GM23338 (cell line): ENCODE measurements at regions not wholly inside any gene's neighbourhood (a gene's known extent, or its start where the extent isn't known, plus 50 kb on each side); places are given as distances from the start of the nearest gene placed in this dataset.
"Not testable (repeated sequence)": the region's sequence is repeated elsewhere in the genome, so short reads cannot be mapped to it uniquely, and the experiment has no call there.

Source experiments
- ATAC-seq: fragments of 200-7000 bp; cut with Tn5 transposase; 3 replicates; pipeline ENCODE4 v1.9.1; 2020
- DNase-seq: peaks from one replicate; pipeline ENCODE4 v3.0.0-alpha.2; 2015; ENCODE audit warnings: low spot score
- H2AFZ ChIP-seq: fragments of 200-600 bp; sonication (generic); 2 replicates; pipeline ENCODE4 v1.8.0; 2016; ENCODE audit warnings: antibody characterized with exemption, mild to moderate bottlenecking, moderate library complexity
- H3F3A ChIP-seq: fragments of 200-600 bp; sonication (generic); replicated peaks from 2 replicates; pipeline ENCODE4 v1.8.0; 2017; ENCODE audit warnings: antibody characterized with exemption, mixed run types, low read depth
- H3K27ac ChIP-seq: fragments of 200-600 bp; sonication (generic); 2 replicates; pipeline ENCODE4 v1.6.1; 2016; ENCODE audit warnings: low read depth
- H3K27me3 ChIP-seq: fragments of 200-600 bp; sonication (generic); 2 replicates; pipeline ENCODE4 v1.8.0; 2016; ENCODE audit warnings: mild to moderate bottlenecking, mixed run types, moderate library complexity; ENCODE audit not compliant: insufficient read depth
- H3K36me3 ChIP-seq: fragments of 200-600 bp; sonication (generic); 2 replicates; pipeline ENCODE4 v1.8.0; 2016; ENCODE audit warnings: mild to moderate bottlenecking; ENCODE audit not compliant: insufficient read depth
- H3K4me1 ChIP-seq: fragments of 200-600 bp; sonication (generic); 2 replicates; pipeline ENCODE4 v1.8.0; 2016; ENCODE audit warnings: mild to moderate bottlenecking, moderate library complexity; ENCODE audit not compliant: insufficient read depth
- H3K4me2 ChIP-seq: fragments of 200-600 bp; sonication (generic); 2 replicates; pipeline ENCODE4 v1.7.1; 2017; ENCODE audit warnings: mixed run types
- H3K4me3 ChIP-seq: fragments of 200-600 bp; sonication (generic); 2 replicates; pipeline ENCODE4 v1.6.1; 2016; ENCODE audit warnings: mixed run types
- H3K79me2 ChIP-seq: fragments of 200-600 bp; sonication (generic); replicated peaks from 2 replicates; pipeline ENCODE4 v1.8.0; 2017; ENCODE audit warnings: mild to moderate bottlenecking; ENCODE audit not compliant: insufficient read depth
- H3K9me2 ChIP-seq: fragments of 200-600 bp; sonication (generic); 2 replicates; pipeline ENCODE4 v1.8.0; 2017; ENCODE audit not compliant: insufficient read depth
- H4K20me1 ChIP-seq: fragments of 200-600 bp; sonication (generic); replicated peaks from 2 replicates; pipeline ENCODE4 v1.8.0; 2017; ENCODE audit warnings: mild to moderate bottlenecking; ENCODE audit not compliant: insufficient read depth
- H3K27ac Mint-ChIP-seq: 2 replicates; pipeline ENCODE4 v1.8.0; 2020; ENCODE audit warnings: inconsistent platforms, mild to moderate bottlenecking, moderate library complexity, mixed read lengths
- H3K27me3 Mint-ChIP-seq: 3 replicates; pipeline ENCODE4 v1.8.0; 2022; ENCODE audit warnings: low read depth, mild to moderate bottlenecking, moderate library complexity, mixed read lengths, inconsistent platforms; ENCODE audit not compliant: insufficient read depth, poor library complexity
- H3K36me3 Mint-ChIP-seq: 3 replicates; pipeline ENCODE4 v1.8.0; 2021; ENCODE audit warnings: low read depth, mild to moderate bottlenecking, inconsistent platforms, moderate library complexity, mixed read lengths
- H3K4me1 Mint-ChIP-seq: 3 replicates; pipeline ENCODE4 v1.8.0; 2020; ENCODE audit warnings: mild to moderate bottlenecking, inconsistent platforms, mixed read lengths
- H3K4me3 Mint-ChIP-seq: 3 replicates; pipeline ENCODE4 v1.8.0; 2021; ENCODE audit warnings: moderate library complexity, mild to moderate bottlenecking, inconsistent platforms, mixed read lengths
- H3K9me3 Mint-ChIP-seq: 3 replicates; pipeline ENCODE4 v1.8.0; 2020; ENCODE audit warnings: moderate library complexity, mild to moderate bottlenecking, inconsistent platforms, mixed read lengths

DNA sequence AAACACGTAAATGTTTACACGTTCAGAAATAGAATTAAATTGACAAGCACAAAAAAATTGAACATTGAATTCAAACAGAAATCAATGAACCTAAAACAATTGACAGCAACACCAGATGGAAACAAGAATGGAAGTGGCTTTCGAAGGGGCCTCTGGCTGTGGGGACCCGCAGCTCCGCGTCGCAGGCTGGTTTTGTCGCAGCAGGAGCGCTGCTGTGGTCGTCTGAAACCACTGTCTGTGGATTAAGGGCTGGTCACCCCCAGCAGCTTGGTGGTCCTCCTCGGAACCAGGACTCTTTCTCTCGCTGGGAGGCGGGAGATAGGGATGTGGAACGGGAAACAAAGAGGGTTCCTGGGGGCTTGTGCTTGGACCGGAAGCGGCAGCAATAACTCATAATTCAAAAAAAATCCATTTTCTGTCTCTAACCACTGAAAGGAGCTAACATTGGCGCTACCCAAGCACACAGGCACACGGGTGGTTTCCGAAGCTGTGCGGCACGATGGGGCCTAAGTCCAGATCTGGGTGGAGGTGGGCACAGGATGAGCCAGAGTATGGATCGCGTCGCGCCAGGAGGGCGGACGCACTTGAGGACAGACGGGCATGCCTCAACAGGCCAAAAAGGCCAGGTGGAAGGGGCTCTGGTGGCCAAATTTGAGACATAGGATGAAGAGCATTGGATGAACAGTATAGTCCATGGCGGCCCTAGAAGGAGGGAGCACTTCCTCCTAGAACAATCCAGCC, 346.0 kb downstream of the CNTNAP3B start:
- H2AFZ ChIP-seq, H3K9me2 ChIP-seq, H3K79me2 ChIP-seq, H3K36me3 ChIP-seq, H3F3A ChIP-seq, ATAC-seq, H3K4me2 ChIP-seq, H3K4me3 ChIP-seq, DNase-seq, H3K9me3 Mint-ChIP-seq, H4K20me1 ChIP-seq, H3K27ac Mint-ChIP-seq, H3K27ac ChIP-seq, H3K4me1 Mint-ChIP-seq, H3K4me3 Mint-ChIP-seq, H3K27me3 Mint-ChIP-seq, H3K4me1 ChIP-seq, H3K36me3 Mint-ChIP-seq, H3K27me3 ChIP-seq: not testable (repeated sequence)

DNA sequence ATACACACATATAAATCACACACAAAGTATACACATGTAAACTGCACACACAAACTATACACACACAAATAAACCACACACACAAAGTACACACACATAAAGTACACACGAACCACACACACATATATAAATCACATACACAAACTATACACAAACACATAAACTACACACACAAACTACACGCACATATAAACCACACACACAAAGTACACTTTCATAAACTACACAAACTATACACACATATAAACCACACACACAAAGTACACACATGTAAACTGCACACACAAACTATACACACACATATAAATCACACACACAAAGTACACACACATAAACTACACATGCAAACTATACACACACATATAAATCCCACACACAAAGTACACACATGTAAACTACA, 347.3 kb downstream of the CNTNAP3B start:
- H3K27ac ChIP-seq, H3K27ac Mint-ChIP-seq, H4K20me1 ChIP-seq, H3K4me3 Mint-ChIP-seq, H3K4me1 ChIP-seq, H3K27me3 ChIP-seq, H3K36me3 ChIP-seq, DNase-seq, H3K36me3 Mint-ChIP-seq, H3F3A ChIP-seq, ATAC-seq, H3K4me1 Mint-ChIP-seq, H3K9me3 Mint-ChIP-seq, H3K9me2 ChIP-seq, H3K4me2 ChIP-seq, H3K4me3 ChIP-seq, H3K79me2 ChIP-seq, H2AFZ ChIP-seq, H3K27me3 Mint-ChIP-seq: not testable (repeated sequence)

DNA sequence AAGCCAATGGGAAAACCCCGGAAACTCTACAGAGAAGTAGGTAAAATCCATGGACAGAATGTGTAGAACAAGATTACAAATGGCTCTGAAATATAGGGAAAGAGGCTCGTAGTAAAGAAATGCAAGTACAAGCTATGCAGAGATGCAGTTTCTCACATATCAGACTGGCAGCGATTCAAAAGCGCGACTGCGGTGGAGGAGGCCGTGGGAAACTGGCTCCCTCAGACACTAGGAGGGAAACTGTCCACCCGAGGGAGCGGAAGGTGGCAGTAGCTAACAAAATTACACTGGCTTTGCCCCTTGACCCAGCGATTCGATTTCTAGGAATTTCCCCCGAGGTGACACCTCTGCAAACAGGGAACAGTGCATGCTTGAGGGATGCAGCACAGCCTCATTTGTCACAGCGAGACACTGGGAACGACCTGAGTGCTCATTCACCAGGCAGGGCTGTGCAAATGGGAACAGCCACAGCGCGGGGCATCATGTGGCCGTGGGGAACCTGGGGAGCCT, 349.3 kb downstream of the CNTNAP3B start:
- not testable (repeated sequence) for H3K9me3 Mint-ChIP-seq, ATAC-seq, H3K4me3 Mint-ChIP-seq, H4K20me1 ChIP-seq, H3K4me1 Mint-ChIP-seq, H3K27ac Mint-ChIP-seq, H3K27me3 Mint-ChIP-seq, H3K9me2 ChIP-seq, H3K27ac ChIP-seq, H3K36me3 Mint-ChIP-seq, H3F3A ChIP-seq, H3K4me1 ChIP-seq, H3K36me3 ChIP-seq, H3K27me3 ChIP-seq, H3K4me3 ChIP-seq, H3K4me2 ChIP-seq, H2AFZ ChIP-seq, H3K79me2 ChIP-seq, DNase-seq

DNA sequence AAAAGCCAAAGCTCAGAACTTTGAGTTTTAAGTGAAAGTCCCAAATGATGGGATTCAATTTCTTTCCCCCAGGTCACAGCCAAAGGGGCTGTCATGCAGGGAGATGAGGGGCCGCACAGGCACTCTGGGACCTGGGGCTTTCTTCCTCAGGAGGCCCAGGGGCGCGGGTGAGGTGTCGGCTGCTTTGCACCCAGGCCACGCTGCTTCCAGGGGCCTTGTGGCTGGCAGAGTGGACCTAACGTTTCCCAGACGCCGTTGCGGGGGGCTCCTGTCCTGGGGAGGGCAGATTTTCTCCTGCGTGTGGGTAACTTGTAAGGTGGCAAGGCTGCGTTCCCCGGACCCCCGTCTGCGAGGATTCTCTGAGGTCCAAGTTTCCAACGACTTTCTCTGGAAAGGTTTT, 350.0 kb downstream of the CNTNAP3B start:
- not testable (repeated sequence) for H3F3A ChIP-seq, ATAC-seq, DNase-seq, H3K27ac Mint-ChIP-seq, H3K36me3 Mint-ChIP-seq, H3K27me3 ChIP-seq, H3K4me3 Mint-ChIP-seq, H3K4me1 ChIP-seq, H3K4me2 ChIP-seq, H3K27ac ChIP-seq, H3K27me3 Mint-ChIP-seq, H3K79me2 ChIP-seq, H2AFZ ChIP-seq, H3K9me3 Mint-ChIP-seq, H3K4me3 ChIP-seq, H4K20me1 ChIP-seq, H3K9me2 ChIP-seq, H3K36me3 ChIP-seq, H3K4me1 Mint-ChIP-seq

DNA sequence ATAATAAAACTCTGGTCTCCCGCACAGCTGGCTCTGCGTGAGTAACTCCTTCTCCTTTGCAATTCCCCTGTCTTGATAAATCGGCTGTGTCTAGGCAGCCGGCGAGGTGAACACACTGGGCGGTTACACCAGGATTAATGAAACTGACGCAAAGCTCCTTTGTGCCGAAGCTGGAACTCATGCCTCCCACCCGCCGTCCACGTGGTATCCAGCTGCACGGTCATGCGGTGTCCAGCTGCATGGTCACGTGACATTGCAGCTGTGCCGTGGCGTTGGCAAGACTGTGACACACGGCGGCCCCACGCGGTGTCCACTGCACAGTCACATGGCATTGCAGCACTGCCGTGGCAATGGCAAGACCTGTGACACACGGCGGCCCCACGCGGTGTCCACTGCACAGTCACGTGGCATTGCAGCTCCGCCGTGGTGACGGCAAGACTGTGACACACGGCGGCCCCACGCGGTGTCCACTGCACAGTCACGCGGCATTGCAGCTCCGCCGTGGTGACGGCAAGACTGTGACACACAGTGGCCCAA, 350.6 kb downstream of the CNTNAP3B start:
- not testable (repeated sequence) for H3K4me3 Mint-ChIP-seq, H3K4me3 ChIP-seq, H4K20me1 ChIP-seq, H3K27me3 ChIP-seq, H3K79me2 ChIP-seq, H3K27ac ChIP-seq, H3K36me3 ChIP-seq, H3K27ac Mint-ChIP-seq, H3K27me3 Mint-ChIP-seq, H3F3A ChIP-seq, H3K4me1 Mint-ChIP-seq, H3K9me3 Mint-ChIP-seq, DNase-seq, ATAC-seq, H3K36me3 Mint-ChIP-seq, H2AFZ ChIP-seq, H3K4me2 ChIP-seq, H3K4me1 ChIP-seq, H3K9me2 ChIP-seq
